ENCODE measurements at regions not wholly inside any gene's neighbourhood (a gene's known extent, or its start where the extent isn't known, plus 50 kb on each side); places are given as distances from the start of the nearest gene placed in this dataset.
"Not testable (repeated sequence)": the region's sequence is repeated elsewhere in the genome, so short reads cannot be mapped to it uniquely, and the experiment has no call there.

- no peaks in the 10 kb centered on the region for H3K27me3 ChIP-seq (replicated peaks; ENCODE audit: insufficient read depth)
- no peak for DNase-seq
- no peaks in the 10 kb centered on the region for H3K9me3 ChIP-seq (ENCODE audit: low read depth)
- H2AFZ ChIP-seq: no peak overlapping the region
- no peak overlapping the region for H3K9ac ChIP-seq
- 52 to 54% methylated on average over 11 of the region's 11 CpGs for WGBS, 2 experiments (ENCODE audit: low coverage in 1 of 2, low lambda C conversion rate in 2 of 2, missing lambda C conversion rate in 2 of 2)
- H4K20me1 ChIP-seq (ENCODE audit: insufficient read depth): no peaks in the 10 kb centered on the region
- H3K79me2 ChIP-seq (ENCODE audit: insufficient read depth): no peaks in the 10 kb centered on the region
- TF ChIP-seq EZH2 (IDR thresholded peaks at IDR 0.05; ENCODE audit: insufficient read depth, poor library complexity, severe bottlenecking) (no peak), EZH2phosphoT487 (IDR thresholded peaks at IDR 0.05; ENCODE audit: insufficient read depth, low read depth) (no peak)
- no peaks in the 10 kb centered on the region for H3K36me3 ChIP-seq (ENCODE audit: low read depth)
- no peaks in the 10 kb centered on the region for H3F3A ChIP-seq (ENCODE audit: insufficient read depth)
- H3K4me1 ChIP-seq (ENCODE audit: insufficient read depth): no peaks in the 10 kb centered on the region
- H3K4me3 ChIP-seq: no peak overlapping the region
- no peaks in the 10 kb centered on the region for H3K9me2 ChIP-seq (ENCODE audit: insufficient read depth)
- no peak overlapping the region for H3K27ac ChIP-seq
- no peak overlapping the region for H3K4me2 ChIP-seq (ENCODE audit: unreplicated experiment)
- in situ Hi-C loops (cut with MboI): no loop called here
Observed at GRCh38 chr17:56724664-56725063, 109.1 kb downstream of the C17orf67 start.

- no peaks in the 10 kb centered on the region for H3F3A ChIP-seq (ENCODE audit: insufficient read depth)
- no peak overlapping the region for H2AFZ ChIP-seq
- no peak for DNase-seq
- no peak overlapping the region for H3K4me2 ChIP-seq (ENCODE audit: unreplicated experiment)
- WGBS, 2 experiments (ENCODE audit: low coverage in 1 of 2, low lambda C conversion rate in 2 of 2, missing lambda C conversion rate in 2 of 2): 67 to 70% methylated on average over 4 of the region's 4 CpGs
- H3K36me3 ChIP-seq (ENCODE audit: low read depth): no peaks in the 10 kb centered on the region
- H3K79me2 ChIP-seq (ENCODE audit: insufficient read depth): no peaks in the 10 kb centered on the region
- H3K9me2 ChIP-seq (ENCODE audit: insufficient read depth): no peaks in the 10 kb centered on the region
- no peak for TF ChIP-seq EZH2 (IDR thresholded peaks at IDR 0.05; ENCODE audit: insufficient read depth, poor library complexity, severe bottlenecking)
- TF ChIP-seq EZH2phosphoT487 (IDR thresholded peaks at IDR 0.05; ENCODE audit: insufficient read depth, low read depth): no peak
- no peak overlapping the region for H3K27ac ChIP-seq
- in situ Hi-C loops (cut with MboI): no loop called here
- H3K4me1 ChIP-seq (ENCODE audit: insufficient read depth): no peaks in the 10 kb centered on the region
- no peak overlapping the region for H3K9ac ChIP-seq
- no peaks in the 10 kb centered on the region for H3K27me3 ChIP-seq (replicated peaks; ENCODE audit: insufficient read depth)
- H4K20me1 ChIP-seq (ENCODE audit: insufficient read depth): no peaks in the 10 kb centered on the region
- H3K9me3 ChIP-seq (ENCODE audit: low read depth): no peaks in the 10 kb centered on the region
- no peak overlapping the region for H3K4me3 ChIP-seq
Observed at GRCh38 chr17:56725144-56725543, 108.6 kb downstream of the C17orf67 start.

GRCh38 chr17:56727876-56728617 is 105.7 kb downstream of the C17orf67 start:
- WGBS, 2 experiments (ENCODE audit: low coverage in 1 of 2, low lambda C conversion rate in 2 of 2, missing lambda C conversion rate in 2 of 2): 56 to 57% methylated on average over 6 of the region's 6 CpGs
- no peaks in the 10 kb centered on the region for H3K4me1 ChIP-seq (ENCODE audit: insufficient read depth)

GRCh38 chr17:56731096-56731495 is 102.6 kb downstream of the C17orf67 start:
- H3K9me2 ChIP-seq (ENCODE audit: insufficient read depth); in situ Hi-C loops (cut with MboI); DNase-seq; H3K27ac ChIP-seq; H4K20me1 ChIP-seq (ENCODE audit: insufficient read depth); H3K27me3 ChIP-seq (replicated peaks; ENCODE audit: insufficient read depth); H3K4me3 ChIP-seq; H3K4me2 ChIP-seq (ENCODE audit: unreplicated experiment); H3K9ac ChIP-seq; H3F3A ChIP-seq (ENCODE audit: insufficient read depth); H3K9me3 ChIP-seq (ENCODE audit: low read depth); H3K79me2 ChIP-seq (ENCODE audit: insufficient read depth); H3K4me1 ChIP-seq (ENCODE audit: insufficient read depth); H3K36me3 ChIP-seq (ENCODE audit: low read depth); H2AFZ ChIP-seq: not testable (repeated sequence)
- WGBS, 2 experiments (ENCODE audit: low coverage in 1 of 2, low lambda C conversion rate in 2 of 2, missing lambda C conversion rate in 2 of 2): 75 to 77% methylated on average over 4 to 5 of the region's 5 CpGs

More at GRCh38 chr17:56727876-56728617, 105.7 kb downstream of the C17orf67 start:
- no peak for TF ChIP-seq EZH2 (IDR thresholded peaks at IDR 0.05; ENCODE audit: insufficient read depth, poor library complexity, severe bottlenecking)
- no peak for TF ChIP-seq EZH2phosphoT487 (IDR thresholded peaks at IDR 0.05; ENCODE audit: insufficient read depth, low read depth)
- H3K9me3 ChIP-seq (ENCODE audit: low read depth): no peaks in the 10 kb centered on the region
- no peaks in the 10 kb centered on the region for H3K79me2 ChIP-seq (ENCODE audit: insufficient read depth)
- in situ Hi-C loops (cut with MboI): no loop called here
- H3K9ac ChIP-seq: no peak overlapping the region
- no peaks in the 10 kb centered on the region for H3F3A ChIP-seq (ENCODE audit: insufficient read depth)
- no peak overlapping the region for H3K4me2 ChIP-seq (ENCODE audit: unreplicated experiment)
- H3K9me2 ChIP-seq (ENCODE audit: insufficient read depth): no peaks in the 10 kb centered on the region
- H4K20me1 ChIP-seq (ENCODE audit: insufficient read depth): no peaks in the 10 kb centered on the region
- no peak for DNase-seq
- H3K4me3 ChIP-seq: no peak overlapping the region
- no peak overlapping the region for H3K27ac ChIP-seq
- no peak overlapping the region for H2AFZ ChIP-seq
- H3K27me3 ChIP-seq (replicated peaks; ENCODE audit: insufficient read depth): no peaks in the 10 kb centered on the region; the same call in 1 of the 2 replicates
- H3K36me3 ChIP-seq (ENCODE audit: low read depth): no peaks in the 10 kb centered on the region

GRCh38 chr17:56733833-56734232 is 99.9 kb downstream of the C17orf67 start:
- H3K9me3 ChIP-seq (ENCODE audit: low read depth): no peaks in the 10 kb centered on the region
- H3K27me3 ChIP-seq (replicated peaks; ENCODE audit: insufficient read depth): no peaks in the 10 kb centered on the region; the same call in 1 of the 2 replicates
- H3K9ac ChIP-seq: no peak overlapping the region
- in situ Hi-C loops (cut with MboI): no loop called here
- no peaks in the 10 kb centered on the region for H3K36me3 ChIP-seq (ENCODE audit: low read depth)
- H3K9me2 ChIP-seq (ENCODE audit: insufficient read depth): no peaks in the 10 kb centered on the region
- no peak overlapping the region for H2AFZ ChIP-seq
- TF ChIP-seq EZH2 (IDR thresholded peaks at IDR 0.05; ENCODE audit: insufficient read depth, poor library complexity, severe bottlenecking) (no peak), EZH2phosphoT487 (IDR thresholded peaks at IDR 0.05; ENCODE audit: insufficient read depth, low read depth) (no peak)
- no peaks in the 10 kb centered on the region for H3K4me1 ChIP-seq (ENCODE audit: insufficient read depth)
- no peak overlapping the region for H3K4me3 ChIP-seq
- H3F3A ChIP-seq (ENCODE audit: insufficient read depth): no peaks in the 10 kb centered on the region
- no peak overlapping the region for H3K27ac ChIP-seq
- H3K4me2 ChIP-seq (ENCODE audit: unreplicated experiment): no peak overlapping the region
- DNase-seq: no peak
- H3K79me2 ChIP-seq (ENCODE audit: insufficient read depth): no peaks in the 10 kb centered on the region
- H4K20me1 ChIP-seq (ENCODE audit: insufficient read depth): no peaks in the 10 kb centered on the region
- WGBS, 2 experiments (ENCODE audit: low coverage in 1 of 2, low lambda C conversion rate in 2 of 2, missing lambda C conversion rate in 2 of 2): 93% methylated on average over 5 of the region's 5 CpGs
